ENCODE measurements at regions not wholly inside any gene's neighbourhood (a gene's known extent, or its start where the extent isn't known, plus 50 kb on each side); places are given as distances from the start of the nearest gene placed in this dataset.
"Not testable (repeated sequence)": the region's sequence is repeated elsewhere in the genome, so short reads cannot be mapped to it uniquely, and the experiment has no call there.

DNA sequence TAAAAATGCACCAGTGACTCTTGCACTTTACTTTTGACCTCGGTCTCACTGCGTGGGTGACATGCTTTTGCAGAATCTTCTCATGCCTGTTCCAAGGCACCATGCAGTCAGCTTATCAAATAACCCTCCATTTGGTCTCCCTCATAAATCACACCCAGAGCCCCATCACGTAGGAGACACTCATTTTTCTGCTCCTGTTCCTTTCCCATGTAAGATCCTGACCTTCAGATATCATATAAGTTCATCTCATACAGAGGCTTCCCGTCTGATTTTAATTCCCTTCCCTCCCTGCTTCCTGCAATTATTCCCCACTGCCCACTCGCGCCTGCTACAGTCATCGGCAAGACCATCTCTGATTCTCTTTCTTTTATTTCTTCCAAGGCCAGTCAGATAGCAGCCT, 1226.3 kb upstream of the AUTS2 start:
- no peak for DNase-seq (ENCODE audit: low read depth)

DNA sequence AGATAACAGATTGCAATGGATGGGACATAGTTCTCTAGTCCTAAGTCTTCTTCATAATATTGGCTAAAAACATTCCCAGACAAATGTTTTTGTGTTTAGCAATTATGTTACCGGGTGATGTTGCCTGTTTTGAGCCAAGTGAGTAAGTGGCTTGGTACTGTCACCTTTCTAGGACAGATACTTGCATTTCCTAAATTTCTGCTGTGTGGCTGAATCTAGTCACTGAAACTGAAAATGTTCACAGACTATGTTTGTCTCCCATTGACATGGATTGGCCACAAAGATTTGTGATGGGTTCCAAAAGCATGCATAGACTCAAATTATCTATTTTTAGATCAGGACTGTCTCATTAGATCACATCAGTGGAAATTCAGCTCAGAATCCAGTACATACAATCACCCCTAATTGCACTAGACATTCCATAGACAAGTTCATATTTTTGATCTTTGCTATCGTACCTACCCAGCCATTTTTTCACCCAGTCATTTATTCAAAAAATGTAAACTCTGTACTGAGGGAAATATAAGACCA, 1222.1 kb upstream of the AUTS2 start:
- DNase-seq (ENCODE audit: low read depth): no peak

DNA sequence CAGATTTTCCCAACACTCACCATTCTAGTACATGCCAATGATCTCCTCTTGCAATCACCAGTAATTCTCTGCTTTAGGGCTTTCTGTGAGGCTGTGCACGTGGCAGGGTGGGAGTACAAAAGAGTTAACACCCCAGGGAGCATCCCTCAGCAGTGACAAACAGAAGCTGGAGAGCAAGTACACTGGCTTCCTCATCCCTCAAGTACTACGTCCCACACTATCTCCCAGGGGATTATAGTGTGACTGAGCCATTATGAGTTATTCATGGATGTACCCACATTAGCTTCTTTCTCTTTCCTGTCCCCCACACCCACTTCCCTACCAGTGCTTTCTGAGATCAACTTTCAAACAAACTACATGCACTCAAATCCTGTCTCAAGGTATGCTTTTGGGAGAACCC, 1216.5 kb upstream of the AUTS2 start:
- no peak for DNase-seq (ENCODE audit: low read depth)

DNA sequence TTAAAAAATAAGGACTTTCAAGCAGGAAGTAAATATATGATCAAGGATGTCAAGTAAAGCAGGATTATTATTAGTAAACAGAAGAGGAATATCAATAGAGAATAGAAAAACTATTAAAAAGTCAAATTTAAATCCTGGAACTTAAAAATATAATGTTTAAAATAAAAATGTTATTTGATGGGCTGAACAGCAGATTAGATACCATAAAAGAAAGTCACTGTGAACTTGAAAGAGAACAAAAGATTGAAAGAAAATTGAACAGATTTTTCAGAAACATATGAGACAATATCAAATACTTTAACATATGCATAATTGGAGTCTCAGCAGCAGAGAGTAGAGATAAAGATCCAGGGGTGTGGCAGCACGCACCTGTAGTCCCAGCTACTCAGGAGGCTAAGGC, 1213.7 kb upstream of the AUTS2 start:
- no peak for DNase-seq (ENCODE audit: low read depth)

DNA sequence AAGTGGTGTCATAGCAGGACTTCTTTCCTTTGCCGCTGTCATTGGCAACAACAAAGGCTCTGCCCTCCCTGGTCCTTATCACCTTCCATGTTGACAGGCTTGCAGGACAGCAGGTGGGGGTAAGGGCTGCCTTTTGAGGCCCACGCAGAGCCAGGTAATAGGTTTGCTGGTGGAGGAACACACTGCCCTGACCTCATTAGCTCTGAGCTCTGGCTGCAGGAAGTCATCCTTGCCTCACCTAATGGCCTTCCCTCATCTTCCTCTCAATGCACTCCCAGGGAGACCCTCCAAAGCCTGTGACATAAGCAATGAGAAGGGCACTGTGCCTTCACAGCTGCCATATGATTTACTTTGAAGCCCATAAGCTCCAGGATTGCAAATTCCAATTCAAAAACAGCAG, 1205.2 kb upstream of the AUTS2 start:
- no peak for DNase-seq (ENCODE audit: low read depth)

DNA sequence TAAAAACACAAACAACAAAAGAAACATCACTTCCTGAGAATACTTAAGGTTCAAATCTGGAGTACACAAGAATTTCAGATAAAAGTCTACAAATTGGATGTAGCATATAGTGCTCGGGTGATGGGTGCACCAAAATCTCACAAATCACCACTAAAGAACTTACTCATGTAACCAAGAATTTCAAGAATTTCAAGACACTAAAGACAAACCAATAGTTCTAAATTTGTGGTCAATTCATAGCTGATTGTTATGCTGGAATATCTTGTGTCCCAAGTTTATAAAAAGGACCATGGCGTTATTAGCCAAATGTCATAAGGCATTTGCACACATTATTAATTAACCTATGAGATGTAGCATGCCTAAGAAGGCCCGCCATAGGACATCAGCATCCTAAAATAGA, 1204.1 kb upstream of the AUTS2 start:
- DNase-seq (ENCODE audit: low read depth): no peak

DNA sequence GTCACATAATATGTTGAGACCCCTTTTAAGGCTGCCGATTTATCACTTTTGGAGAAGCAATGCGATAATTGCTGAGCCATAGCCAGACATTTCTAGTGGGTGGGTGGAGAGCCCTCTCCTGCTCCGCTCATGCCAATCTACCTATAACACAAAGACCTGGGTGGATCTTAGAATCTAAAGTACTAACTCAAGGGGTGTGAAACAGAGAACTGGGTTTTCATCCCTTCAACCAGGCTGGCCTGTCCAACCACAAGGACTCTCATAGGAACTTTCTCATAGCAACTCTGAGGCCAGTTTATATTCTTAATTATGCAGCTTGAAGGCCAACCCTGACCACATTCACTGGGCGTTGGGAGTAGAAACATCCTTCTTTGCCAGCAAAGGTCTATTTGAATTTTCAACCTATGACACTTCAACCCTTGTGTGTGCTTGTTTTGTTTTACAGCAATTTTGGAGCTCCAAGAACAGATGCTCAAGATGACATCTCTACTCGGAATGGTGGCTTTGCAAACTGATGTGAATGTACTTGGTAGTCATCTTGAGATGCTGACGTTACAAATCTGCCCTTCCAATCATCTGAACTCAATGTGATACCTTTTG, 1198.2 kb upstream of the AUTS2 start:
- DNase-seq (ENCODE audit: low read depth): no peak

DNA sequence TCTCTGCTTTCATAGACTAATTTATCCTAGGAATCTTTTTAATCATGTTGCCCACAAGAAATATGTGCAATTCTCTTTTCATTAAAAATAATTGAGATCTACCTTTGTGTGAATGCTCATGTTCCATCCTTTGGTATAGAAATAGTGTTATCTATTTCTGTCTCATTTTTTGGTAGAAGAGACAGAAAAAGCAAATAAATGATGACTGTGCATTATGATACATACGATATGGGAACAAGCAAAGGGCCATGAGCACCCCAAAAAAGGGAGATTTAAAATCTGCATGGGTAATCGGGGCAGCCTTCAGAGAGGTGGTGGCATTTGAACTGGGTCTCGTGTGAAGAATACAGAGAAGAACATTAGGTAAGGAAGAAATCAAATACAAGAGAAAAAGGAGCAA, 1197.5 kb upstream of the AUTS2 start:
- DNase-seq (ENCODE audit: low read depth): no peak

DNA sequence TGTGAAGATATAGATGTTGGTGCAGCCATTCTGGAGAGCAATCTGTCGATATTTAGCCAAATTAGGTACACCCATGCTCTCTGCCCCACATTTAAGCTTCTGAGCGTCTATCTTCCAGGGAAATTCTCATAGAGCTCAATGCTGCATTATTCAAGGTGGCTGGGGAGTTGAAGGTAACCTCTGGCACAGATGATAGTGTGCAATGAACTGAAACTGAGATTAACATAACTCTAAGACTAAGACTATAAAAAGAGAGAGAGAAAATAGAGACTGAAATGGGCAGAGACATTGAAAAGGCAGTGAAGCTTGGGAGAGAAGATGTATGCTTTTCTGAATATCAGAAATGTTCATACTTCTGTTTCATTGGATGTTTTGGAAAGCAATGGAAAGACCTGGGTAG, 1197.0 kb upstream of the AUTS2 start:
- DNase-seq (ENCODE audit: low read depth): no peak

DNA sequence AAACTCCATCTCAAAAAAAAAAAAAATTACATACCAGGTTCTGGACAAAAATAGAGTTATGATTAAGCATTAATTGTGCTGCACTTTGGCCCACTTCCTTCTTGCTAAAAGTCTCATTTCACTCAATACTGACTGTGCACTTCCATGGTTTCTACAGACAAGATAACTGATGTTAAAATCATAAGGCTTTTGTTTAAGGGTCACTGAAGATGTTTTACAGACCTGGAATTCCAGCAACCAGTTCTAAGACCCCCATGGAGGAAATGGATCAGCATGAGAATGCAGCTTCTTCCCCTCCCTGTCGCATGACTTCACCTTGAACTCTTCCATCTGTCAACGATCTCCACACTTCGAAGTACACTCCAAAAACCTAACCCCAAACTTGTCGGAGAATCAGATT, 1191.8 kb upstream of the AUTS2 start:
- no peak for DNase-seq (ENCODE audit: low read depth)

DNA sequence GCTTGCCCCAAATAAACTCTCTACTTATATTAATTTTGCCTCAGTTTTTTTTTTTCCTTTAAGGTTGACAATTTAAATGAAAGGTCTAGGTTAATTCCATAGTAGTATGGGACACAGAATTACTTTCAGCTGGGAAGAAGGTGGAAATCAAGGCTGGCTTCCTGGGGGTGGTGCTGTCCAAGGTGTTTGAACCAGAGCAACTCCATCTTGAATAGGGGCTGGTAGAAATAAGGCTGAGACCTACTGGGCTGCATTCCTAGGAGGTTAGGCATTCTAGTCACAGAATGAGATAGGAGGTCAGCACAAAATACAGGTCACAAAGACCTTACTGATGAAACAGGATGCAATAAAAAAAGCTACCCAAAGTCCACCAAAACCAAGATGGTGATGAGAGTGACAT, 1190.8 kb upstream of the AUTS2 start:
- DNase-seq (ENCODE audit: low read depth): no peak

DNA sequence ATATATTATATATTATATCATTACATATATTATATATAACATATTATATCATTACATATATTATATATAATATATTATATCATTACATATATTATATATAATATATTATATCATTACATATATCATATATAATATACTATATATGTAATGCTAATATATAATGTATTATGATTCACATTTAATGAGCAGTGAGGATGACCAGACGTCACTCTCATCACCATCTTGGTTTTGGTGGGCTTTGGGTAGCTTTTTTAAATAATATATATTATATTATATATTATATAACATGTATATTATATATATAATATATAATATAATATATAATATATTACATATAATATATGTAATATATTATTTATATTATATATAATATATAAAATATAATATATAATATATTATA, 1189.4 kb upstream of the AUTS2 start:
- DNase-seq (ENCODE audit: low read depth): no peak

DNA sequence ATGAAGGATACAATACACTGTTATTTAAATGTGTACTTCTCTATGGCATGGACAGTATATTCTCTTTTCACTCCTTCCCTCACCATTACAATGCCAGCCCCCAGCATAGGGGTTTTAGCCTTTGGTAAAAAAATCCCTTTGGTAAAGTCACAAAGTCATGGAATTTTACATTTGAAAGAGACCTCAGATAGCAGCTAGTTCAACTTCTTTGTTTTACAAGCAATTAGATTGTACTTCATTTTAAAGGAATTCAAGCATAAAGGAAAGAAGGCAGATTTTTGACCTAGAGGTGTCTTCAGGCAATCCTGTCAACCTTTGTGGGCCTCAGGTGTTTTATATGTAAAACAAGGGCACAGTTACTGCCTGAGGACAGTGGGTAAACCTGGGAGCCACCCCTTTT, 1188.4 kb upstream of the AUTS2 start:
- DNase-seq (ENCODE audit: low read depth): no peak

DNA sequence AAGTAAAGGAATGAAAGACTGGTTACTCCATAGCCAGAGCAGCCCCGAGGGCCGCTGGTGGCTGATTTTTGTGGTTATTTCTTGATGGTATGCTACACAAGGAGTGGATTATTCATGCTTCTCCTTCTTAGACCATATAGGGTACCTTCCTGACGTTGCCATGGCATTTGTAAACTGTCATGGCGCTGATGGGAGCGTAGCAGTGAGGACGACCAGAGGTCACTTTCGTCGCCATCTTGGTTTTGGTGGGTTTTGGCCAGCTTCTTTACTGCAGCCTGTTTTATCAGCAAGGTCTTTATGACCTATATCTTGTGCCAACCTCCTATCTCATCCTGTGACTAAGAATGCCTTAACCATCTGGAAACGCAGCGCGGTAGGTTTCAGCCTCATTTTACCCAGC, 1187.6 kb upstream of the AUTS2 start:
- not testable (repeated sequence) for DNase-seq (ENCODE audit: low read depth)

DNA sequence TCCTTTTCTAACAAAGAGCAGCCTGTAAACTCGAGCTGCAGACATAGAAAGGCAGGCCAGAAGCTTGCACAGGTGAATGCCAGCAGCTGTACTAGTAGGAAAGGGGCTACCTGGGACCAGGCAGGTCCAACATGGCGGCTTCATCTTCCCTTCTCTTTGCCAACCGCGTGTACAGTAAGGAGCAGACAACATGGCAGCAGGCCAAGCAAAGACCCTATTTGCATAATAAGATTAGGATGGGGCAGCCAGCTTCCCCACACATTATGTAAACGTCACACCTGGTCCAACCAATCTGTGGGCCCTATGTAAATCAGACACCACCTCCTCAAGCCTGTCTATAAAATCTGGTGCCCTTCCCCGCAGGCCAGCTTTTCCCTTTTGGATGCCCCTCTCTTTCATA, 1186.5 kb upstream of the AUTS2 start:
- DNase-seq (ENCODE audit: low read depth): no peak

DNA sequence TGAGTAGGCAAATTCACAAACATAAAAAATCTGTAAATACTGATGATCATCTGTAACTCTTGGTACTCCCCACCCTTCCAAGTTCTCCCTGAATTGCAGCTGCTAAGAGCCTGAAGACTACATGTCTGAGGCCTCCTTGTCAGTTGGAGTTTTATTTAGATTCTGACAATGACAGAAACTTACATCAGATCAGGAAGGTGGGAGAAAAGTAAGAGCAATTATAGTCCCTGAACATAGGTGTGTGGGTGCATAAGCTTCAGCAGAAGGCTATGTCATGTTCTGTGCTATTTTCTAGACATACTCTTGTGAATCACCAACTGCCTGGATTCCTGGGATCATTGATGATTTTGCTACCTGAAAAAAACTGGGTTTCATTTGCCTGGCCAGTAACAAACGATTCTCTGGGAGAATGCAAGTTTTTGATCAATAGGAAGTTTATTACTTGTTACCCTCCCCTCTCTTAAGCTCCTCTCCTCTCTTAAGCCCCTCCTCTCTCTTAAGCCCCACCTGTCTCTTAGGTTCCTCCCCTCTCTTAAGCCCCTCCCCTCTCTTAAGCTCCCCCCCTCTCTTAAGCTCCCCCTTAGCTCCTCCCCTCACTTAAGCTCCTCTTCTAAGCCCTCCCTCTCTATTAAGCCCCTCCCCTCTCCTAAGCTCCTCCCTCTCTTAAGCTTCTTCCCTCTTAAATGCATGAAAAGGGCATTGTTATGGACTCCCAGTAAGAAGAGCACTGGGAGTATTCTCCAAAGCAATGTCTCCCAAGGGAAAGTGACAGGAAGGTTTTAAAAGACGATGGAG, 1183.4 kb upstream of the AUTS2 start:
- DNase-seq (ENCODE audit: low read depth): no peak

DNA sequence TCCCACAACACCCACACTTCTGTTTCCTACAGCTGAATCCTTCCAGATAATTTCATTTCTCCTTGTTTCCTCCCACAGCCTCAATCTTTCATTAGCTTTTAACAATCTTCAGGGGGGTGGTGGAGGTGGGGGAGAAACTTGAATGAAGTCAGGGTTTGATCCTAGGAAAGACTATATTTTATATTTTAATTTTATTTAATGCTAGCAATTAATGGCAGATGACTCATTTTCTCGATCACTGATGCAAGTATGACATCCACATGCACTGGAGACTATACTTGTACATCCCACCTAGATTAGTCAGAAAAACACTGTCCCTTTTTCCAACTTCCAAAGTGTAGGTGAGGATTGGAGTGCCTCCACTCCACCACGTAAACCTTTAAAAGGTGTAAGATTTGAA, 1181.3 kb upstream of the AUTS2 start:
- DNase-seq (ENCODE audit: low read depth): no peak

DNA sequence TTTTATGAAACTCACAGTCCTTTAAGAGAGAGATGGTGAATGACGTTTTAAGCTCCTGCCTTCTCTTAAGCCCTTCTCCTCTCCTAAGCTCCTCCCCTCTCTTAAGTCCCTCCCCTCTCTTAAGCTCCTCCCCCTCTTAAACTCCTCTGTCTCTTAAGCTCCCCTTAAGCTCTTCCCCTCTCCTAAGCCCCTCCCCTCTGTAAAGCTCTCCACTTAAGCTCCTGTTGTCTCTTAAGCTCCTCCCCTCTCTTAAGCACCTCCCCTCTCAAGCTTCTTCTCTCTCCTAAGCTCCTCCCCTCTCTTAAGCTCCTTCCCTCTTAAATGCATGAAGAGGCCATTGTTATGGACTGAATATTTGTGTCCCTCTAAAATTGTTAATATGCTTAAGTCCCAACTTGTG, 1180.6 kb upstream of the AUTS2 start:
- no peak for DNase-seq (ENCODE audit: low read depth)

DNA sequence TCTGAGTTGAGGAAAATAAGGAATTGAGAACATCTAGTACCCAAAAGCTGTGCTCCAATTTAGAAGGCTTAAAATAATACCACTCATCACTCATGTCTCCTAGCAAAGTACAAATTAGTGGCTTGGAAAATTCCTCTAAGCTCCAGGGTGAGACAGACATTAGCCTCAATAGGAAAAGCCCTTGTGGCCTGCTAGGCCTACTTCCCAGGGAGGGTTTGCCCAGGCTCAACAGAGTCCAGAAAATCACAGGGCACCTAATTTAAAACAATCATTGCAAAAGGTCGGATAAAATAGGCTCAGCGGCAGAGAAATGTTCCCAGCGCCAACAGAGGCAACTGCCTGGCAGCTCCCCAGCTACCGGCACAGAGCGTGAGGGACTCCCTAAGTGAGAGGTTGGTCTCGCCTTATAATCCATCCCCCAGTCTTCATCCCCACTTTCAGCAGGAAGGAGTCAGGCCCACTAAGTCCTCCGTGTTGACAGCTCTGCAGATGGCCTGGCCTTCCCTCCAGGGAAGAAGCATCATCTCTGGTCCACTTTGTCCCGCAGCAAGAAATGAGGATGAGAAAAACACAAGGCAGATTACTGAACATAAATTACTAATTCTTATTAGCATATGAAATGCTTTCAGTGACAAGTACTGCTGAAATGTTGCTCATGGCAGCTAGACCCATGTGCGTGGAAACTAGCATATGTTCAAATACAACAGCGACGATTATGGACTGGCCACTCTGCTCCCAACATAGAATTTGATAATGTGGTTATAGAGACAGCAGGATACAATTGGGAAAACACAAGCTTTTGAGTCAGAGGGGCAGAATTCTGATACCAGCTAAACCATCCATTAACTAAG, 1177.7 kb upstream of the AUTS2 start:
- DNase-seq (ENCODE audit: low read depth): no peak

DNA sequence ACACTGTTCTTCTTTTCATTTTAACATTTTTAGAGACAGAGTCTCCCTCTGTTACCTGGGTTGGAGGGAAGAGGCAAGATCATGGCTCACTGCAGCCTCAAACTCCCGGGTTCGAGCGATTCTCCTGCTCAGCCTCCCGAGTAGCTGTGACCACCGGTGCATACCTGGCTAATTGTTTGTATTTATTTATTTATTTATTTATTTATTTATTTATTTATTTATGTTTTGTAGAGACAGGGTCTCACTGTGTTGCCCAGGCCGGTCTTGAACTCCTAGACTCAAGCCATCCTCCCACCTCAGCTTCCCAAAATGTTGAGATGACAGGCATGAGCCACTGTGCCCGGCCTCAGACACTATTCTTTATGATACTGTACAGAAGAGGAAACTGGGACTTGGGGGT, 1176.6 kb upstream of the AUTS2 start:
- no peak for DNase-seq (ENCODE audit: low read depth)

DNA sequence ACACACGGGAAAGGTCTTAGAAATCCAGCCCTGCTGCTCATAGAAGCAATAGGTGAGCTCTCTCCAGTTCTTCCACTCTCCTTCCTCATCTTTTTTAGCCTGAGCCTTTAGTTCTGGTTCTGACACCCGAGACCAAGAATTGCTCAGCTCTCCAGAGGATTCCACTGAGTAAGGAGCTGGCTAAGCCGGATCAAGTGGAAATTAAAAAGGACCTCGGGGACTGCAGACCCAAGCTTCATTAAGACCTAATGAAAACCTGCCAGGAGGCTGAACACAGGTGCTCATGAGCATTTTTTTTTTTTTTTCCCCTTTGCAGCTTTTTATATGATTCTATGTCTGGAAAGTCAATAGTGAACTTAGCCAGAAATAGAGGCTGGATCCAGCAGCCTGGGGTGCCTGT, 1176.0 kb upstream of the AUTS2 start:
- no peak for DNase-seq (ENCODE audit: low read depth)

DNA sequence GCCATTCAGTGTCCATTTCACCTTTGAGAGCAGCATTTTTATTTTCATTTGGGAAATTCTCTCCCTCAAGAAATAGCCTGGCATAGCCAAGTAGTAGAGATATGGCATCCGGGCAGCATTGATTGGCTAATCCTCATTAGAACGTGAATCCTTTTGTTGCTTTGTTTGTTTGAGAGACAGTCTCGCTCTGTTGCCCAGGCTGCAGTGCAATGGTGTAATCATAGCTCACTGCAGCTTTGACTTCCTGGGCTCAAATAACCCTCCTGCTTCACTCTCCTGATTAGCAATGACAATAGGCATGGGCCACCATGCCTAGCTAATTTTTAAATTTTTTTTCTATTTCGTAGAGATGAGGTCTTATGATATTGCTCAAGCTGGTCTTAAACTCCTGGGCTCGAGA, 1174.9 kb upstream of the AUTS2 start:
- no peak for DNase-seq (ENCODE audit: low read depth)
